ENCODE measurements at regions not wholly inside any gene's neighbourhood (a gene's known extent, or its start where the extent isn't known, plus 50 kb on each side); places are given as distances from the start of the nearest gene placed in this dataset.

DNA sequence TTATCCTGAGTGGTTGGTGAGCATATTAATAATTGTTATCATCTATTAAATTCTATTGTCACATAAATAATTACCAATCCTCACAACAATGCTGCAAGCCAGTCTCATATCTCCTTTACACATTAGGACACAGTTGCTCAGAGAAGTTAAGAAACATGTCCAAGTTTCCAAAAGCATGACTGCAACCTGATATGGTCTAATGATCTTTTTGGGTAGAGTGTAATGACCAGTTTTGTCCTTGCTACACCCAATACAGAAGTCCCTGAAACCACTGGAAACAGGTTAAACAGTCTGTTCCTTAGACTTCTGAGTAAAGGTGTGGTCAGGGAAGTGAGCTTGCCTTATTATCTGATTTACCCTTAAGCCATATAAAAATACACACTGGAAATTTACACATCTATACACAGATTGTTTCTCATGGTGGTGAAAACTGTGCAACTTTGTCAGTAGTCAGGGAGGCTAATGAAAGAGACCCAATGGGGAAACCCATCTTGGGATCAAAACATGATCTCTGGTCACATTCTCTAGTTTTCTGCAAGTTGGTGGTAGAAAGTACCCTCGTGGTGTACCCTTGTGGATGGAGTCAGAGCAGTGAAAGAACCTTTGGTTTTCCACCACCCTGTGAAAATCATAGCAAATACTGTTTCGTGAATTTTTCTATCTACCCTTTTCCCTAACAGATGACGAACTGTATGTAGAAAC lies 146.0 kb upstream of the KLF12 start:
- TF ChIP-seq, protein P1, sequence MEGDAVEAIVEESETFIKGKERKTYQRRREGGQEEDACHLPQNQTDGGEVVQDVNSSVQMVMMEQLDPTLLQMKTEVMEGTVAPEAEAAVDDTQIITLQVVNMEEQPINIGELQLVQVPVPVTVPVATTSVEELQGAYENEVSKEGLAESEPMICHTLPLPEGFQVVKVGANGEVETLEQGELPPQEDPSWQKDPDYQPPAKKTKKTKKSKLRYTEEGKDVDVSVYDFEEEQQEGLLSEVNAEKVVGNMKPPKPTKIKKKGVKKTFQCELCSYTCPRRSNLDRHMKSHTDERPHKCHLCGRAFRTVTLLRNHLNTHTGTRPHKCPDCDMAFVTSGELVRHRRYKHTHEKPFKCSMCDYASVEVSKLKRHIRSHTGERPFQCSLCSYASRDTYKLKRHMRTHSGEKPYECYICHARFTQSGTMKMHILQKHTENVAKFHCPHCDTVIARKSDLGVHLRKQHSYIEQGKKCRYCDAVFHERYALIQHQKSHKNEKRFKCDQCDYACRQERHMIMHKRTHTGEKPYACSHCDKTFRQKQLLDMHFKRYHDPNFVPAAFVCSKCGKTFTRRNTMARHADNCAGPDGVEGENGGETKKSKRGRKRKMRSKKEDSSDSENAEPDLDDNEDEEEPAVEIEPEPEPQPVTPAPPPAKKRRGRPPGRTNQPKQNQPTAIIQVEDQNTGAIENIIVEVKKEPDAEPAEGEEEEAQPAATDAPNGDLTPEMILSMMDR (IDR thresholded peaks at IDR 0.05), result no peak
- TF ChIP-seq POLR2A (IDR thresholded peaks at IDR 0.05), result no peak

All from gastroesophageal sphincter (tissue), 3 donors.